NCI-H2196 treated with DMSO at 0.1 percent for 48 hours (cell line): ENCODE measurements at regions not wholly inside any gene's neighbourhood (a gene's known extent, or its start where the extent isn't known, plus 50 kb on each side); places are given as distances from the start of the nearest gene placed in this dataset.
"Not testable (repeated sequence)": the region's sequence is repeated elsewhere in the genome, so short reads cannot be mapped to it uniquely, and the experiment has no call there.

Experiments used
- DNase-seq: peaks from one replicate; lab custom pipeline; 2025; ENCODE audit not compliant: unreplicated experiment; lab: John Stamatoyannopoulos, UW

DNA sequence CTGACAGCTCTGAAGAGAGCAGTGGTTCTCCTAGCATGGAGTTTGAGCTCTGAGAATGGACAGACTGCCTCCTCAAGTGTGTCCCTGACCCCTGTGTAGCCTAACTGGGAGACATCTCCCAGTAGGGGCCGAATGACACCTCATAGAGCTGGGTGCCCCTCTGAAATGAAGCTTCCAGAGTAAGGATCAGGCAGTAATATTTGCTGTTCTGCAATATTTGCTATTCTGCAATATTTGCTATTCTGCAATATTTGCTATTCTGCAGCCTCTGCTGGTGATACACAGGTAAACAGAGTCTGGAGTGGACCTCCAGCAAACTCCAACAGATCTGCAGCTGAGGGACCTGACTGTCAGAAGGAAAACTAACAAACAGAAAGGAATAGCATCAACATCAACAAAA, 105.5 kb downstream of the BUD13 start:
- not testable (repeated sequence) for DNase-seq

DNA sequence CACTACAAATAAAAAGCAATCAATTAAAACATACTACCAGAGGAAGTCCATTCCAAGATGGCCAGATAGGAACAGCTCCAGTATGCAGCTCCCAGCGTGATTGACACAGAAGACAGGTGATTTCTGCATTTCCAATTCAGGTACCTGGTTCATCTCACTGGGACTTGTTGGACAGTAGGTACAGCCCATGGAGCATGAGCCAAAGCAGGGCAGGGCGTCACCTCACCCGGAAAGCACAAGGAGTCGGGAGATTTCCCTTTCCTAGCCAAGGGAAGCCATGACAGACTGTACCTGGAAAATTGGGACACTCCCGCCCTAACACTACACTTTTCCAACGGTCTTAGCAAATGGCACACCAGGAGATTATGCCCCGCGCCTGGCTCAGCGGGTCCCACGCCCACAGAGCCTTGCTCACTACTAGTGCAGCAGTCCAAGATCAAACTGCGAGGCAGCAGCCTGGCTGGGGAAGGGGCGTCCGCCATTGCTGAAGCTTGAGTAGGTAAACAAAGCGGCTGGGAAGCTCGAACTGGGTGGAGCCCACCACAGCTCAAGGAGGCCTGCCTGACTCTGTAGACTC, 106.0 kb downstream of the BUD13 start:
- DNase-seq: not testable (repeated sequence)

DNA sequence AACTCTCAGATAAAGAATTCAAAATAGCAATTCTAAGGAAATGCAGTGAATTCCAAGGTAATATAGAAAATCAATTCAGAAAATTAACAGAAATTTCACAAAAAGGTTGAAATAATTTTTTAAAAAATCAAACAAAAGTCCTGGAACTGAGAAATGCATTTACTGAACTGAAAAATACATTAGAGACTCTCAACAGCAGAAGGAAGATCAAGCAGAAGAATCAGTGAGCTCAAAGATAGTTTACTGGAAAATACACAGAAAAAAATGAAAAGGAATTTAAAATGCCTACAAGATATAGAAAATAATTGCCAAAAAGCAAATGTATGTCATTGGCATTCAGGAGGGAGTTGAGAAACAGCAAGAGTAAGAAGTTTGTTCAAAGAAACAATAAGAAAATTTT, 107.3 kb downstream of the BUD13 start:
- no peak for DNase-seq

DNA sequence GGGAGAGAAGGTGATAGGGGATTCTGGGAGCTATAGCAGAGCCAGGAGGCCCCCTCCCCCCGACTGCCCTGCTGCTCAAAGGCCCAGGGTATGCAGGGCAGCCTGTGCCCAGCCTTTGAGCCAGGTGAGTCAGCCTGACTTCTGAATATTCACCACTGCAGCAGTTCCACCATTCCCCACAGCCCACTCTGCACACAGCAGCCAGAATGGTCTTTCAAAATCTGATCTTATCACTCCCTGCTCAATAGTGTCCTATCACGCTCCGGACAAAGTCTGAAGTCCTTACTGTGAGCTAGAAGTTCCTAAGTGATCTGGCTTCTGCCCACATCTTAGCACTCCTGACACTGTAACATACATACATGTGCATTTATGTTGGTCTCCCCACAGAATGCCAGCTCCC, 111.7 kb downstream of the BUD13 start:
- no peak for DNase-seq

DNA sequence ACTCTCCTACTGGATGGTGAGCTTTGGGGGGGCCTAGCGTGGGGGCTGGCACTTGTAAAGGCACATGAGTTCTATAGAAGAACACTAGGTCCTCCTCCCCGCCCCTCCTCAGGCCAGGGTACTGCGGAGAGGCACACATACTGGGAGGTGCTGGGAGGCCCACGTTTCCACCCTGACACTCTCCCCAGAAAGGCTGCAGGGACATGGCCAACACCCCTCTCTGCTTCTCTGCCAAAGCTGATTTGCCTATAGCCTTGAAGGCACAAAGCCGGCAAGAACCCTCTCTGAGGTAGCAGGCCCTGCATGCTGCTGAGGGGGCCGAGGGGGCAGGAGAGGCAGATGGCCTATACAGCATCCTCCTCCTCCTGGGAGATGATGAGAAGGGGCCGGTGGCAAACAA, 112.8 kb downstream of the BUD13 start:
- no peak for DNase-seq

DNA sequence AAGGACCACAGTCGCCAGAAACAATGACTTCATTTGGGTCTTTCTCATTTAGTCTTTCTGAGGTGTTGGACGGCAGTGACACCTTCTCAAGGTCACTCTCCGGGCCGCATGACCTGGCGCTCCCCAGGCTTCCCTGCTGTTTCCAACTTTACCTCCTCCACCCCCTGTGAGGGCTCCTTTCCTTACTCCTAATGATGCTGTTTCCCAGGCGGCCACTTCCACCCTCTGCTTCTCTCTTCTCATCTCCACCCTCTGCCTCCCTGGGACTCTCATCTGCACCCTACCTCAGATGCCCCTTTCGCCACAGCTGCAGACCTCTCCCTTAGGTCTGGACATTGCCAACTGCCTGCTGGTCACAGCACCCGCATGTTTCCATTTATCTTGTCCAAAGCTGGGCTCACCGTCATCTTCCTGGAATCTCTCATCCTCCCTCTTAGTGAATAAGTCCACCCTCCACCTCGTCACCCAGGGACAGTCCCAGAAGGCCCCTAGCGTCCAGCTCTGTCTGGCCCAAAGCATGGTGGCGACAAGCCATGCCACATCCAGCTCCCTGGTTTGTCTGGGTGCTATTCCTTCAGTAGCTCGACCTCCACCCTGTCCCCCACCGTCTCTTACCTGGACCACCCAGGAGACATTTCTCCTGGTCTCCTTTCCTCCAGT, 113.8 kb downstream of the BUD13 start:
- no peak for DNase-seq

DNA sequence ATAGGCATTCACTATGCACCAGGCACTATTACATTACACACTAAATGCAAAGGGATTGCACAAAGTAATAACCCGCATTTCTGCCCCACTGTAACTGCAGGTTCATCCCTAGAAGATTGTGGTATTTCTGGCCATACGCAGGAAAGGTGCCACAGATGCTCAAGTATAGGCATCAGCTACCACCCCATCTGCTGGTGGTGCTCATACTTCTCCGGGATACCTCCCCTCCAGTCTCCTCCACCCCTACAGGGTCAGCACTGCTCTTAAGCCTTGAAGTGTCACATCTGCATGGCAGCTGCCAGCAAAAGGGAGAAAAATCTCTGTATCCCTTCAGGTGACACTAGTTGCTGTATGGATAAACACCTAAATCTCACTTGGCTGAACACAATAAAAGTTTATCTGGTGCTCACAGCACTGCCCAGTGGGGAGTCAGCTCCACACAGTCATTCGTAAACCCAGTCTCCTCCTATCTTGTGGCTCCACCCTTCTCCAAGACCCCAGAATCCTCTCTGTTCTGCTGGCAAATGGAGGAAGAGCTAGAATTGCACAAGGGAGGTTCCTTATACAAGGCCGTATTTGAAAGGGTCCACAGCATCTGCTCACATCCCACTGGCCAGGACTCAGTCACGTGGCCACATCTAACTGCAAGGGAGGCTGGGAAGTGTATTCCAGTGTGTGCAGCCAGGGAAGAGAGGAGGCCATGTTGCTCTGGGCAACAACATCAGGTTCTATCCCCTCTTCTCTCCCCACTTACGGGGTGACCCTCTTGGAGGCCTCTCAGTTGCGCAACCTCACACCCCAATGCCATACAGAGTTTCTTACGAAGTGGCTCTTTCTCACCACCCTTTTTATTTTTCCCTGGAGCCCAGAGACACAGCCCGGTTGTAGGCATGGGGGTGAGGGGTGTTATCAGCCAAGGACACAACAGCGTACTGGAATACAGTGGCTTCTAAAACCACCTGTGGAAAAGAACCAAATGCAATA, 114.7 kb downstream of the BUD13 start:
- no peak for DNase-seq

DNA sequence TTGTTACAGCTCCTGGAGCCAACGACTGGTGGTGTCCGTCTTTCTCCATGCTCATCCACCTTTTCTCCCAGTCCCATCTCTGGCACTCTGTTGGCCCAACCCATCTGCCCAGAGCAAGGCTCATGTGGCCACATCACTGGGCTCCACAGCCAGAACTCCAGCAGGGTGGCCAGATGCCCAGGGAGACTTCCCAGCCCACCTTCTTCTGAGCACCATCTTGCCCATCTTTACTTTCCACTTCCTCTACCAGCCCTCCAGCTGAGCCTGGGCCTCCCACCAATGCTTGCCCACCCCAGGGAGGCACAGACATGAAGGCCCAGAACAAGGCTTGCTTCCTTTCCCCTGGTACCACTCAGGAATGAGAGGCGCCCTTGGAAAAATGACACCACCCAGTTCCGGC, 116.8 kb downstream of the BUD13 start:
- no peak for DNase-seq

DNA sequence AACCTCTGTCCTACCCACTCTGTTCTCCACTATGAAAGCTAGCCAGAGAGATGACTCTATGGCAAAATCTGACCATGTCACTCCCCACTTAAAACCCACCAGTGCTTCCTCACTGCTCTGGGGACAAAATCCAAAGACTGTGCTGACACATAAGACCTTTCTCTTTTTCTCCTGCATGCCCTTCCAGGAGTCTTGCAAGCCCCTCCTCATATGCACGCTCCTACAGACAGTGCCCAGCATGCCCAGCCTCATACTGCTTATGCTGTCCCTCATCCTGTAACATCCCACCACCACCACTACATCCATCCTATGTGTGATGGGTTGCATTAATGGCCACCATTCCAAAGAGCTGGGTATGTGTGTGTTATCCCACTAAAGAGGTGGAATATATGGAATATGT, 118.3 kb downstream of the BUD13 start:
- DNase-seq: no peak

DNA sequence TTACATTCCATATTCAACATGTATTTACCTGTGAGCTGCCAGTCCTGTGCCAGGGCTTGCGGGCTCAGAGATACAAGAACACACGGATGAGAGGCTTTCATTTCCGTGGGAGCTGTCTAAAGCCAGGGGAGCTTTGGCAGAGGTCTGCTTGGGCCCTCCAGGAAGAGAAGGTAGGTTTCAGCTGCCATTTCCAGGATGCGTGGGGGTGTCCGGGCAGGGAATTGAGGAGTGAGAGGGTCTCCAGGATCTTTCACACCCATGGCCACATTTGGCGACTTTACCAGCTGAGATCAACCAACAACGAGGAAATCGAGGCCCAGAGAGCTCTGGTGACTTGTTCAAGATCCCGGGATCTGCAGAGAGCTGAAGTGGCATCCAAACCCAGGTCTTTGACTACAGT, 119.6 kb downstream of the BUD13 start:
- no peak for DNase-seq

DNA sequence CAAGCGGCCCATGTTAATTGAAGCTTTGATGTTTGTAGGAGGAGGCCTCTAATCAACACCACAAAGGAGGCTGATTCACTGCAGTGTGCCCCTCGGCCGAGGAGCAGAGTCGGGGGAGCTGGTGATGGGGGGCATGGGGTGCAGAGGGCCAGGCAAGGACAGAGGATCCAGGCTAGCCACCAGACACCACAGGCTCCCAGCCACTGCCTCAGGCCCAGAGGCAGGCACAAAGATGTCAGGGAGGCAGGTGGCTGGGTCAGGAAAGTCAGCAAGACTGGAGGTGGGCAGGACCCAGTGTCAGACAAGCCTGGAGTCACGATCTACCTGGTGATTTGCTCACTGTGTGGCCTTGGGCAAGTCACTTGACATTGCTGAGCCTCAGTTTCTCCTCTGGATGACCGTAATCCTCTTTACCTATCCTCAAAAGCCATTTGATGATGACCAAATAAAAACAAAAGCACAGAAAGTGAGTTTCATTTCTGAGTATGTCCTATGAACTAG, 121.0 kb downstream of the BUD13 start:
- no peak for DNase-seq

DNA sequence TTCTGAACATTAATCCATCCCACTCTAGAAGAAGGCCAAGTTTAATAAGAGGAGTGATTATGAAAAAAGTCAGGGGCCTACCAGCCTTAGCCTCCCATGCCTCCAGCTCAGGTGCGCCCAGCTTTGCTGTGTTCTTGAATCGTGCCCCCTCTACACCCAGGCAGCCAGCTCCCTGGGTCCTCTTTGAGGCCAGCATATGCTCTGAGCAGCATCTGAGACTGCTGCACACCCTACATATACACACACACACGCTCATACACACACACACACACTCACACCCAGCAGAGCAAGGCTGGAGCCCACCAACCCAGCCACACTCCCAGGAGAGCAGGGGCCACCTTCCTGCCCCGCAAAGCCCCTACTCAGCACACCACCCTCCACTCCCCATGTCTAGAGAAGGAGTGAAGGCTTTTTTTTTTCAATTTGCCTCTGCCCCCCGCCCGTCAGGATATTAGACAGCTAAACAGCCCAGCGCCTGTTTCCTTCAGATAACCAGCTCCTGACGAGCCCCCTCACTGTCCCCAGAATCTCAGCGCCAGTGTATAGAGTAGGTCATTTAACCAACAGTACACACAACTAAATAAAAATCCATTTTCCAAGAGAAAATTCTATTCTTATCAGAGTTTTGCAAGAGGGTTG, 121.6 kb downstream of the BUD13 start:
- DNase-seq: no peak

DNA sequence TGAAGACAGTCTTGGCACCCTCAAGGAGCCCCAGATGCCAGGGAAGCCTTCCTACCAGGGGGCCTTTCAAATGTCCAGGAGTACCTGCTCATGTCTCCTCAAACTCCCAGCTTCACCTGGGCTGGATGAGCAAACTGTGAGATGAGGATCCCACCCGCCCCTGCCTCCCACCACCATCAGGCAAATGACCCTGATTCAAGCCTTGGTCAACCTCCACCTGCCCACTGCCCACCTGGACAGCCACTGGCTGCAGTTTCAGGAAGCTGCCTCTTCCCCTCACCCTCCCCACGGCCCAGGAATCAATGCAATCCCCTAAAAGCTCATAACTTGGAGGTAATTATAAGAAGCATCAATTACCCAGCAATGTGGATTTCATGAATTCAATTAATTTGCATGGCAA, 122.7 kb downstream of the BUD13 start:
- DNase-seq: no peak

DNA sequence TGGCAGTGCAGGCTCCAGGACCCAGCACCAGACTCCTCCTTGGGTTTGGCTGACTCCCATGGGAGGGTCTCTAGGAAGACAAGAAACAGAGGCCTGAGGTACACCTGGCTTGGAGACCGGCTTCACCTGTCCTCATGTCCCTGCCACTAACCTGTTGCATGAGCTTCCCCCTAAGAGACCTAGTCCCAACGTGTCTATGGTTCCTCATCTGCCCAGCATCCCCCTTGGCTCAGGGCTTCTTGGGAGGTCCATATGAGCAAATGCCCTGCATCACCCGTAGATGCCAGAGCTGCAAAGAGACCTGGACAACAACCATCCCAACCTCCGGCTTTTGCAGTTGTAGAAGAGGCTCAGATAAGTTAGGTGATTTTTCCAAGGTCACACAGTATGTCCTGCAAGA, 123.5 kb downstream of the BUD13 start:
- DNase-seq: no peak

DNA sequence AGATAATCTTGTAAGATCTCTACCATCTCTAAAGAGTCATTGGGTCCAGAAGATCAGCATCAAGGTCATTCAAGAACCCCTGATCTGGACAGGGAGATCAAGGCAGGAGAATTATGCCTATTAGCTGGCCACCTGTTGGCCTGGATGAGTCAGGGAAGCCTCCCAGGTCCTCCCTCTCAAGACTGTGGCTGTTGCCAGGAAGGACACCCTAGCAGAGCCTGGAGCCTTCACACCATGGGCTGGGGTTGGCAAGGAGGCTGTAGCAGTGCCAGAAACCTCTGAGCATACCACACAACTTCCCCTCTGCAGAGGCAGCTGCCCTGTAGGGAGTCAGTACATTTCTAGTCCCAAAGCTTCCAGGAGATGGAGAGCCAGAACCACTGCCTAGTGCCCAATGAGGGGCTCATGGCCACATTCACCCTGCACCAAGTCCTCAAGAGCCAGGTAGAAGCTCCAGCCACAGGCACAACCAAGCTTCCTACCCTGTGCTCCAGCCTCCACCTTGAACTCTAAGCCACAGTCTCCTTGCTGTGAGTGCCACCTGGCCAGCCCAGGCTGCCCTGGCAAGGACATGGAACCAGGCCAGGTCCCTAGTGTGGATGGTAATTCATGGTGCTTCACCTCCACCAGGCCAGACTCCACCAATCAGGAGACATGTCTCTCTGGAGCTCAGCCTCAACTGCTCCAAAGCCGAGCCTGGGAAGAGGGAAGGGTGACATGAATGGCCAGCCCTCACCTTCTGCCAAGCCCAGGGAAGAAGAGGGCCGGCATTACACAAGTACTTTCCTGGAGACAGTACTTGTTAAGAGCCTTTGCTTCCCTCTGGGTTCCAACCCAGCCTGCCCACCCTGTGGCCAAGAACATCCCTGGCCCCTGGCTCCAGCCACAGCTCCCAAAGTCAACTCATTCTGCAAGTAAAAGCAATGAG, 124.3 kb downstream of the BUD13 start:
- no peak for DNase-seq

DNA sequence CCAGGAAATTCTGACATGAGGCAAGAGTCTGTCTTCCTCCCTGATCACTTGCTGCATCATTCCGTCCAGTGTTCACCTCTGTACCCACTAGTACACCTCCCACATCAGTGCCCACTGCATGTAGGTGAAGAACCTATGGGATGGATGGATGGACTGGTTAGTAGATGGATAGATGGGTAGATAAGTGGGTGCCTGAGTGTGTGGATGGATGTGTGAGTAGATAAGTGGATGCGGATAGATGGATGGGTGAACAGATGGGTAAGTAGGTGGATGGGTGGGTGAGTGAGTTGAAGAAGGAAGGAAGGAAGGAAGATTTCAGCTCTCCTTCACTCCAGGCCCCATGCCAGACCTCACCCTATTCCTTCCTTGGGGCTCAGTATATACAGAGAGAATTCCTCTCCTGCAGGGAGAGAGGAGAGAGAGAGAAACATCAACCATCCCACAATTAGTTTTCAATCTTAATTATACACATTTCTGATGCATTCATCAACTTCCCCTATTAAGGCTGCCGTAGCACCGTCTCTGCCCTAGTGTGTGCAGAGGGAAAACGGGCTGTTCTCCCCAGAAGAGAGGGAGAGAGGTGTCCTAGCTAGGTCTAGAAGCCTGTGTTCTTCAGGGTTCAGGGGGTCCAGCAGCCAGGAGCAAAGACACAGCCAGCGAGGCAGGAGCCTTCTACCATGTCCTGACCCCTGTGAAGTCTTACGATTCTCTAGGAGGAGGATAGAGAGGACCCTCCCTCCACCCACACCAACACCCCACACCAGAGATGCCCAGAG, 125.3 kb downstream of the BUD13 start:
- DNase-seq: no peak

DNA sequence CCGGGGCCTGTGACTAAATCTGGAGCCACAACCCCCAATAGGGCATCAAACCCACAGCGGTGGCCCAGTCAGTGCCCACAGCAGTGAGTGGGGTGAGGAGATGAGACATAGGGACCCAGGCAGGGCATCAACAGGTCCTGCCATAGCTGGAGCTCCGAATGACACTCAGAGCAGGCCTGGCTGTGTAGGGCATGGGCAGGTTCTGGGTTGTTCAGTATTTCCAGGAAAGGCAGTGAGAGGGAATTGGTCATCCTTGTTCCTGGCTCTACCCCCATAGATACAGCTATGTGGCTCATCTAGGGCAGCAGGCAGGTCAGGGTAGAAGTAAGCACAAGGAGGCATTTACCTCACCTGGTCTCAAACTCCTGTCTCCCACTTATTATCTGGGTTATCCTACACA, 126.6 kb downstream of the BUD13 start:
- no peak for DNase-seq

DNA sequence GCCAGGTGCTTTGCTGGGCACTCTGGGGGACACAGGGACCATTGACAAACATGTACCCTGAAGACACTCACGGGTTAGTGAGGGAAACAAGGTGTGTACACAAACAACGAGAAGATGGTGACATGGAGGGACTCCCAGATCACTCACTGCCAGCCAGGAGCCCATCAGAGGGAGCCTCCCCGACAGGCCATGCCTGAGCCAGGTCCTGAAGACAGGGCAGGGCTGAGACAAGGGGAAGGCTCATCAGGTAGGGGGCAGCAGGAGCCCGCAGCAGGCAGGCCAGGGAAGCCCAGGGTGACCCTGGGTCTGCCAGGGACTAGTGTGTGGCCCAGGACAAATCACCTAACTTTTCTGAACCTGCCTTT, 127.9 kb downstream of the BUD13 start:
- DNase-seq: no peak

DNA sequence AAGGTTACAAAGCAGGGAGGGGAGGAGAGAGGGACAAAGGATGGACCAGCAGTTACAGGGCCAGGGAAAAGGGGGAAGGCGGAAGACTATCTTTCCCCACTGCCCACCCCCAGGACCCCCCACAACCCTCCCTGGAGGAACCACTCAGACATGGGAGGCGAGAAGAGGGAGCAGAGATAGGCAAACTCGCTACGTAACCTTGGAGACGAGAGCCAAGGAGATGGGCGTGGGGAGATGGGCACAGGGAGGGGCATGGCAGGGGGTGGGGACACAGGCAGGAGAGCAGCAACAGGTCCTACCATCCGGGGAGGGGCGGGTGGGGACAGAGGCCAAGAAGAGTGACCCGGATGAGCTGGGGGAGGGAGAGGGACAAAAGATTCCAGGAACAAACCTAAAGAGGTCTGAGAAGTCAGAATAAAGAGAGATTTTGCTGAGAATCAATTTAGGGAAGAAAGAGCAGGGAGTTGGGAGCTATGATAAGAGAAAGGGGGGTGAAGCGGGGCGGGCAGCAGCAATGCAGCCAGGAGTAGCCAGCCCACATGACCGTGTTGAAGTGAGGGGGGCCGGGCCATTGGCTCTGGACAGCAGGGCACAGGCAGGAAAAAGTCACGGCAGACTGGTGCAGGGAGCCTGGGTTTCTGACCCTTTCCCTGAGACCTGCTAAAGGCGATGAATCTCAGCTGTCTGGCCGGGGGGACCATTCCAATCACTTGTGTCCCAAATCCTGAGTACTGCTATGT, 128.4 kb downstream of the BUD13 start:
- DNase-seq: no peak
